MM.1S (cell line): ENCODE measurements at regions not wholly inside any gene's neighbourhood (a gene's known extent, or its start where the extent isn't known, plus 50 kb on each side); places are given as distances from the start of the nearest gene placed in this dataset.

Experiments
- DNase-seq: peaks from one replicate; pipeline ENCODE4 v3.0.0-alpha.2; 2015
- H2AFZ ChIP-seq: fragments of 300-600 bp; sonication (generic); 2 replicates; pipeline ENCODE4 v1.6.0; 2016; ENCODE audit warnings: antibody characterized with exemption, low read length
- H3F3A ChIP-seq: fragments of 300-600 bp; sonication (generic); 2 replicates; pipeline ENCODE4 v1.6.1; 2016; ENCODE audit warnings: mild to moderate bottlenecking, antibody characterized with exemption, low read length, moderate library complexity, mixed read lengths; ENCODE audit not compliant: insufficient read depth
- H3K27ac ChIP-seq: fragments of 300-600 bp; sonication (generic); 2 replicates; pipeline ENCODE4 v1.5.1; 2016; ENCODE audit warnings: mild to moderate bottlenecking, low read length
- H3K27me3 ChIP-seq: fragments of 300-600 bp; sonication (generic); replicated peaks from 2 replicates; pipeline ENCODE4 v1.6.0; 2016; ENCODE audit warnings: low read length; ENCODE audit not compliant: insufficient read depth
- H3K36me3 ChIP-seq: fragments of 300-600 bp; sonication (generic); replicated peaks from 2 replicates; pipeline ENCODE4 v1.6.1; 2016; ENCODE audit warnings: mild to moderate bottlenecking, low read length, mixed read lengths; ENCODE audit not compliant: insufficient read depth
- H3K4me1 ChIP-seq: fragments of 300-600 bp; sonication (generic); 2 replicates; pipeline ENCODE4 v1.6.1; 2016; ENCODE audit warnings: low read length, mixed read lengths
- H3K4me2 ChIP-seq: fragments of 300-600 bp; sonication (generic); 2 replicates; pipeline ENCODE4 v1.6.0; 2016; ENCODE audit warnings: low read depth, low read length
- H3K4me3 ChIP-seq: fragments of 300-600 bp; sonication (generic); 2 replicates; pipeline ENCODE4 v1.5.1; 2016; ENCODE audit warnings: low read length, mixed read lengths
- H3K79me2 ChIP-seq: fragments of 300-600 bp; sonication (generic); 2 replicates; pipeline ENCODE4 v1.6.1; 2016; ENCODE audit warnings: mixed run types, low read length, mixed read lengths
- H3K9ac ChIP-seq: fragments of 300-600 bp; sonication (generic); 2 replicates; pipeline ENCODE4 v1.6.1; 2016; ENCODE audit warnings: low read length, mixed read lengths
- H3K9me2 ChIP-seq: fragments of 300-600 bp; sonication (generic); replicated peaks from 2 replicates; pipeline ENCODE4 v1.6.1; 2016; ENCODE audit warnings: mild to moderate bottlenecking, low read length, mixed read lengths; ENCODE audit not compliant: insufficient read depth
- H3K9me3 ChIP-seq: fragments of 300-600 bp; sonication (generic); replicated peaks from 2 replicates; pipeline ENCODE4 v1.6.1; 2016; ENCODE audit warnings: mild to moderate bottlenecking, low read length, mixed read lengths; ENCODE audit not compliant: insufficient read depth
- H4K20me1 ChIP-seq: fragments of 300-600 bp; sonication (generic); 2 replicates; pipeline ENCODE4 v1.6.1; 2016; ENCODE audit warnings: mild to moderate bottlenecking, low read length, moderate library complexity, mixed read lengths; ENCODE audit not compliant: insufficient read depth
- EZH2 ChIP-seq: fragments of 300-600 bp; sonication (generic); optimal IDR thresholded peaks from 2 replicates; pipeline ENCODE3; 2017; ENCODE audit warnings: low read depth, mild to moderate bottlenecking, antibody characterized with exemption, low read length, mixed read lengths
- EZH2phosphoT487 ChIP-seq: fragments of 300-600 bp; sonication (generic); IDR thresholded peaks from 2 replicates; pipeline ENCODE4 v1.6.1; 2018; ENCODE audit warnings: antibody characterized with exemption, low read length
- TF ChIP-seq, protein P1 (sequence below): fragments of 300-600 bp; sonication (generic); IDR thresholded peaks from 2 replicates; pipeline ENCODE4 v1.5.1; 2016; ENCODE audit warnings: antibody characterized with exemption, low read length, mixed read lengths

DNA sequence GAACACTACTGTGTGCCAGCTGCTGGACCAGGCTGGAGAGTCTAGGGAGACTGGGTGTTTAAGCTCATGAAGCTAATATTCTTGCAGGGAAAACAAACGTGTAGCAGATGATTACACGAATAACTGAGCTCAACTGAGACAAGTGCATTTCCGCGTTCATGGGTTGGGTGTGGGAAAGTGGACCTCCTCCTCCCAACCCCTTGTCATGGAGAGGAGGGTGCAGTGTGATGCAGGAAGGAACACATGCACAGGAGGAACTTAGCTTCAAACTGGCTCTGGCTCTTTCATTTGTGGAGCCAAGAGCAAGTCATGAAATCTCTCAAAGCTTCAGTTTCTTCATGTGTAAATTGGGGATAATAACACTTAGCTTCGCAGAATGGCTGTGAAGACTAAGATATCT is 204.3 kb downstream of the ARHGAP12 start:
- H3K79me2 ChIP-seq = no peaks in the 10 kb centered on the region
- H3K27ac ChIP-seq = no peak overlapping the region
- TF ChIP-seq EZH2phosphoT487 (no peak), EZH2 (no peak)
- TF ChIP-seq, protein P1, sequence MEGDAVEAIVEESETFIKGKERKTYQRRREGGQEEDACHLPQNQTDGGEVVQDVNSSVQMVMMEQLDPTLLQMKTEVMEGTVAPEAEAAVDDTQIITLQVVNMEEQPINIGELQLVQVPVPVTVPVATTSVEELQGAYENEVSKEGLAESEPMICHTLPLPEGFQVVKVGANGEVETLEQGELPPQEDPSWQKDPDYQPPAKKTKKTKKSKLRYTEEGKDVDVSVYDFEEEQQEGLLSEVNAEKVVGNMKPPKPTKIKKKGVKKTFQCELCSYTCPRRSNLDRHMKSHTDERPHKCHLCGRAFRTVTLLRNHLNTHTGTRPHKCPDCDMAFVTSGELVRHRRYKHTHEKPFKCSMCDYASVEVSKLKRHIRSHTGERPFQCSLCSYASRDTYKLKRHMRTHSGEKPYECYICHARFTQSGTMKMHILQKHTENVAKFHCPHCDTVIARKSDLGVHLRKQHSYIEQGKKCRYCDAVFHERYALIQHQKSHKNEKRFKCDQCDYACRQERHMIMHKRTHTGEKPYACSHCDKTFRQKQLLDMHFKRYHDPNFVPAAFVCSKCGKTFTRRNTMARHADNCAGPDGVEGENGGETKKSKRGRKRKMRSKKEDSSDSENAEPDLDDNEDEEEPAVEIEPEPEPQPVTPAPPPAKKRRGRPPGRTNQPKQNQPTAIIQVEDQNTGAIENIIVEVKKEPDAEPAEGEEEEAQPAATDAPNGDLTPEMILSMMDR = no peak
- no peaks in the 10 kb centered on the region for H3K9me2 ChIP-seq
- H2AFZ ChIP-seq = no peak overlapping the region
- H3K36me3 ChIP-seq = no peaks in the 10 kb centered on the region
- H3K27me3 ChIP-seq = no peaks in the 10 kb centered on the region
- no peak overlapping the region for H3K4me3 ChIP-seq
- no peaks in the 10 kb centered on the region for H4K20me1 ChIP-seq
- no peaks in the 10 kb centered on the region for H3K4me1 ChIP-seq
- H3K9ac ChIP-seq = no peak overlapping the region
- H3K4me2 ChIP-seq = no peak overlapping the region
- H3F3A ChIP-seq = no peaks in the 10 kb centered on the region
- H3K9me3 ChIP-seq = no peaks in the 10 kb centered on the region
- no peak for DNase-seq

DNA sequence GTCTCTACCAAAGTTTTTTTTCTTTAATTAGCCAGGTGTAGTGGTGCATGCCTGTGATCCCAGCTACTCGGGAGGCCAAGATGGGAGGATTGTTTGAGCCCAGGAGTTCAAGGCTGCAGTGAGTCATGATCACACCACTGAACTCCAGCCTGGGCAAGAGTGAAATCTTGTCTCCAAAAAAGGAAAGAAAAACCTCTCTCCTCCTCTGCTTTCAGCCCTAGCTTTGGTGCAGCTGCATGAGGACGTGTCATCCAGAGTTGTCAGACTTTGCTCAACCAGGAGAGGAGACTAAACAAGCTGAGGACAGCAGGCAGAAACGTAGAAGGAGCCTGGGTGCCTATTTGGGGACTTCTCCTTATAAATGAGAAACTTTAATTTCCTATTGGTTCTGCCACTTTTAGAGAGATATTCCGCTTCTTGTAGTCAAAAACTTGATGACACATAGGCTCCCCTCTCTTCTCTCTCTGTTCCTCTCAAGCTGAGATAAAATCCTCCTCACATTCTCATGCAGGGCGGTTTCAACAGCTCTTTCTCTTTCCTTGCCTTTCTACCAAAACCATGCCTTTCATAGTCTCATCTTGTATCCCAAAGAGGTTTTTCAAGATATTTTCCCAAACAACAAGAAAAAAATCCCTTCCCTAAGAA is 205.4 kb downstream of the ARHGAP12 start:
- no peak for TF ChIP-seq EZH2
- TF ChIP-seq, protein P1 = no peak
- TF ChIP-seq EZH2phosphoT487 = no peak
- DNase-seq = no peak

DNA sequence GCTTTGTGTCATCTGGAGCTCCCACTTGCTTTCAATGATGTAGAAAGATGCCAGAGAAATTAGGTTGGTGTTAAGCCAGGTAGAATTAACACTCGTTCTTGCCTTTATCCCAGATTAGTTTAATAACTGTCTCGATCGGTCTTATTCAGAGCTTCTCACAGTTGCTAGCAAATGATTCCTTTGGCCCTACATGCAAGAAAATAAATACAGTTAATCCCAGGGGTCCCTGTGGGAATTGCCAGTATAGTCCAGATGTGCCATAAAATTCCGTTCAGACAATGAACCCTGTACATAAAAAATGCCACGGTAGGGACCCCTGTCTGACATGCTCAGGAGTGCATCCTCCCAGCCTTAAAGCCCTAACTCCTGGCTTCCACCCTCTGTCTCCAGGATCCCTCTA is 207.5 kb downstream of the ARHGAP12 start:
- Histone ChIP-seq H3K79me2 (no peaks in the 10 kb centered on the region), H3K4me2 (no peak overlapping the region), H3K9me2 (no peaks in the 10 kb centered on the region), H3K4me3 (no peak overlapping the region), H3K27ac (no peak overlapping the region), H2AFZ (no peak overlapping the region), H3K4me1 (no peaks in the 10 kb centered on the region), H3K9ac (no peak overlapping the region), H3F3A (no peaks in the 10 kb centered on the region), H3K9me3 (no peaks in the 10 kb centered on the region), H3K27me3 (no peaks in the 10 kb centered on the region), H3K36me3 (no peaks in the 10 kb centered on the region), H4K20me1 (no peaks in the 10 kb centered on the region)
- DNase-seq = no peak
- TF ChIP-seq EZH2phosphoT487 (no peak), EZH2 (no peak)
- TF ChIP-seq, protein P1 = no peak

More for the DNA sequence above, 205.4 kb downstream of the ARHGAP12 start:
- Histone ChIP-seq H3K9ac (no peak overlapping the region), H3K36me3 (no peaks in the 10 kb centered on the region), H3F3A (no peaks in the 10 kb centered on the region), H3K9me3 (no peaks in the 10 kb centered on the region), H3K9me2 (no peaks in the 10 kb centered on the region), H3K27ac (no peak overlapping the region), H3K4me2 (no peak overlapping the region), H4K20me1 (no peaks in the 10 kb centered on the region), H3K4me3 (no peak overlapping the region), H3K79me2 (no peaks in the 10 kb centered on the region), H3K27me3 (no peaks in the 10 kb centered on the region), H3K4me1 (no peaks in the 10 kb centered on the region), H2AFZ (no peak overlapping the region)
